MCF 10A (cell line): ENCODE measurements at regions not wholly inside any gene's neighbourhood (a gene's known extent, or its start where the extent isn't known, plus 50 kb on each side); places are given as distances from the start of the nearest gene placed in this dataset.

Experiments used
- BruUV-seq: library from RNA; stranded (reverse); fragments of 400-500 nt; replicated peaks from 2 replicates; lab custom pipeline; 2021; lab: Mats Ljungman, UMichigan
- CTCF ChIA-PET: fragments of 300-600 bp; sonication (Branson Sonifier 250); formaldehyde crosslinking; extraction: SDS; loops from one replicate; lab custom pipeline; 2021; ENCODE audit warnings: antibody characterized with exemption, inconsistent platforms; lab: Yijun Ruan, JAX
- POLR2A ChIA-PET: fragments of 300-600, 350-650 bp; sonication (Branson Sonifier 250); formaldehyde crosslinking; extraction: SDS; loops from one replicate; lab custom pipeline; 2020; ENCODE audit warnings: antibody characterized with exemption, inconsistent platforms; lab: Yijun Ruan, JAX
- DNase-seq: peaks from one replicate; pipeline ENCODE4 v3.0.0-alpha.2; 2018; ENCODE audit not compliant: unreplicated experiment
- H3K27ac Mint-ChIP-seq: one replicate; pipeline ENCODE4 v1.8.0; 2022; ENCODE audit warnings: mild to moderate bottlenecking, low read depth, mixed read lengths; ENCODE audit not compliant: unreplicated experiment
- H3K27me3 Mint-ChIP-seq: one replicate; pipeline ENCODE4 v1.8.0; 2022; ENCODE audit warnings: mixed read lengths; ENCODE audit not compliant: insufficient read depth, unreplicated experiment
- H3K36me3 Mint-ChIP-seq: one replicate; pipeline ENCODE4 v1.8.0; 2022; ENCODE audit warnings: mild to moderate bottlenecking, moderate library complexity, mixed read lengths; ENCODE audit not compliant: insufficient read depth, unreplicated experiment
- H3K4me1 Mint-ChIP-seq: one replicate; pipeline ENCODE4 v1.8.0; 2022; ENCODE audit warnings: mixed read lengths; ENCODE audit not compliant: insufficient read depth, unreplicated experiment
- H3K4me3 Mint-ChIP-seq: one replicate; pipeline ENCODE4 v1.8.0; 2022; ENCODE audit warnings: mild to moderate bottlenecking, moderate library complexity, mixed read lengths; ENCODE audit not compliant: unreplicated experiment
- H3K9me3 Mint-ChIP-seq: one replicate; pipeline ENCODE4 v1.8.0; 2022; ENCODE audit warnings: mixed read lengths; ENCODE audit not compliant: unreplicated experiment
- CTCF ChIP-seq: fragments of 200-600 bp; IDR thresholded peaks from one replicate; pipeline ENCODE4 v1.8.0; 2022; ENCODE audit warnings: antibody characterized with exemption, mild to moderate bottlenecking; ENCODE audit not compliant: unreplicated experiment
- intact Hi-C: fragments of 100-400 bp; cut with micrococcal nuclease; formaldehyde crosslinking; loops from 2 replicates; pipeline ENCODE4 v1.14.1; 2022

GRCh38 chr20:53718142-53719021 lies 124.7 kb upstream of the ZNF217 start:
- no peak for TF ChIP-seq CTCF
- Mint-ChIP-seq H3K4me3 (no peak overlapping the region), H3K27ac (no peak overlapping the region), H3K36me3 (no peaks in the 10 kb centered on the region), H3K9me3 (no peaks in the 10 kb centered on the region), H3K4me1 (peaks cover 8% of the 10 kb centered on the region), H3K27me3 (no peaks in the 10 kb centered on the region)
- no peak for DNase-seq
- intact Hi-C loops = no loop called here
- ChIA-PET POLR2A (no interaction called here), CTCF (interaction anchor here (0.6 to 1.1 kb wide), 3 partner anchors 11 to 197 kb away, joined by 3 read pairs; no protein-coding TSS in a partner anchor)
- BruUV-seq = no TSS peak

GRCh38 chr20:53716395-53716794 lies 122.8 kb upstream of the ZNF217 start:
- no peak for TF ChIP-seq CTCF
- Mint-ChIP-seq H3K4me1 (peaks cover 8% of the 10 kb centered on the region), H3K4me3 (no peak overlapping the region), H3K27ac (no peak overlapping the region), H3K27me3 (no peaks in the 10 kb centered on the region), H3K9me3 (no peaks in the 10 kb centered on the region), H3K36me3 (no peaks in the 10 kb centered on the region)
- ChIA-PET CTCF (no interaction called here), POLR2A (no interaction called here)
- no peak for DNase-seq
- BruUV-seq = no TSS peak
- intact Hi-C loops = no loop called here

- H3K36me3 Mint-ChIP-seq = no peaks in the 10 kb centered on the region
- H3K4me3 Mint-ChIP-seq = no peak overlapping the region
- H3K27me3 Mint-ChIP-seq = no peaks in the 10 kb centered on the region
- intact Hi-C loops = no loop called here
- no peaks in the 10 kb centered on the region for H3K9me3 Mint-ChIP-seq
- no TSS peak for BruUV-seq
- no peak overlapping the region for H3K27ac Mint-ChIP-seq
- POLR2A ChIA-PET = interaction anchor here (1.1 kb wide), 1 partner anchor 91 kb away, joined by 3 read pairs; no protein-coding TSS in a partner anchor
- no peak for TF ChIP-seq CTCF
- no peaks in the 10 kb centered on the region for H3K4me1 Mint-ChIP-seq
- CTCF ChIA-PET = interaction anchor here (0.6 kb wide), 1 partner anchor 272 kb away, joined by 3 read pairs; no protein-coding TSS in a partner anchor
- DNase-seq = no peak
These were observed 120.9 kb upstream of the ZNF217 start for GRCh38 chr20:53714524-53714923.

GRCh38 chr20:53713328-53714056 lies 119.9 kb upstream of the ZNF217 start:
- no peak for DNase-seq
- BruUV-seq = no TSS peak
- H3K27ac Mint-ChIP-seq = no peak overlapping the region
- no peak for TF ChIP-seq CTCF
- no peaks in the 10 kb centered on the region for H3K36me3 Mint-ChIP-seq
- no peaks in the 10 kb centered on the region for H3K4me1 Mint-ChIP-seq
- intact Hi-C loops = no loop called here
- POLR2A ChIA-PET = no interaction called here
- no peaks in the 10 kb centered on the region for H3K9me3 Mint-ChIP-seq
- CTCF ChIA-PET = interaction anchor here (0.6 kb wide), 4 partner anchors 13 to 854 kb away, joined by 3 to 5 read pairs (median 3); no protein-coding TSS in a partner anchor
- H3K4me3 Mint-ChIP-seq = no peak overlapping the region
- no peaks in the 10 kb centered on the region for H3K27me3 Mint-ChIP-seq
